DMS53 treated with DMSO at 0.1 percent for 48 hours (cell line): ENCODE measurements at regions not wholly inside any gene's neighbourhood (a gene's known extent, or its start where the extent isn't known, plus 50 kb on each side); places are given as distances from the start of the nearest gene placed in this dataset.

ENCODE experiments used
- DNase-seq: peaks from one replicate; lab custom pipeline; 2025; ENCODE audit not compliant: unreplicated experiment; lab: John Stamatoyannopoulos, UW

DNA sequence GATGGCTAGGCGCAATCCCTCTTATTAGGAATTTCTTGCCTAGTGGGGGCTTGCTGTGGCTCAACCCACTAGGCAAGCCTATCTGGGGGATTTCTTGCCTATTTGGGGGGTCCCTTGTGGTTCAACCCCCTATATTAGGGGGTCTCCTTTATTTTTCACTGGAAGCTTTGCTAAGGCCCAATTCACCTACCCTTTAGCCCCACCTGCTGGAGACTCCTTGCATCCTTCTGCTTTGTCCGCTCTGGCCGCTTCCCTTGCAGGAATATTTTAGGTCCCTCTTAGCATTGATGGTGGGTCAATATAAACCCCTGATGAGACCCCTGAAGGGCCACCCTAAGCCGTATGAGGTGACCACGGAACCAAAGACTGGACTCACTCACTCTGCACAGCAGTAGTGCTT lies 1552.1 kb downstream of the AACS start:
- DNase-seq: no peak

DNA sequence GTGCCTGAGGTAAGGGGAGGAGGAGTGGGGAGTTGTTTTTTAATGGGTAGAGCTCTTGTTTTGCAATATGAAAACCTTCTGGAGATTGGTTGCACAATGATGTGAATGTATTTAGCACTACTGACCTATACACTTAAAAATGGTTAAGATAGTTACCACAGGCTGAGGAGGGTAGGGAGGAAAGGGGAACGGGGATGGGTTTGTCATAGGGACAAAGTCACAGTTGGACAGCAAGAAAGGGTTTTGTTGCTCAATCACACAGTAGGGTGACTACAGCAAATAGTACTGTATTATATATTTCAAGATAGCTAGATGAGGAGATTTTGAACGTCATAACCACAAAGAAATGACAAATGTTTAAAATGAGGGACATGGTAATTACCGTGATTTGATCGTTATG lies 1562.4 kb downstream of the AACS start:
- no peak for DNase-seq

DNA sequence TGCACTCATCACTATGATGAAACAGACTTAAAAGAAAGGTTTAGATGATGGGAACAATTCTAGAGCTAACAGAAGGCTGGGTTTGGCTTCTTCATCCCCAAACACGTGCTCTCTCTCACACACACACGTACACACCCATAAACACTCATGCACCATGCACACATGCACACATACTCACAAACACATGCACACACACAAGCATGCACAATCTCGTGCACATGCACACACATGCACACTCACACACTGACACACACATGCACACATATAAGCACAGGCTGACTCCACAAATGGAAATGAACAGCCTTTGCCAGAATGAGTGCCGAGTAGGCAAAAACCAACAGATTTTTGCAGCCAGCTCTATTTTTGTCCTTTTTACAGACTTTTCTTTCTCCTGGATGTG lies 1571.6 kb downstream of the AACS start:
- DNase-seq: no peak

DNA sequence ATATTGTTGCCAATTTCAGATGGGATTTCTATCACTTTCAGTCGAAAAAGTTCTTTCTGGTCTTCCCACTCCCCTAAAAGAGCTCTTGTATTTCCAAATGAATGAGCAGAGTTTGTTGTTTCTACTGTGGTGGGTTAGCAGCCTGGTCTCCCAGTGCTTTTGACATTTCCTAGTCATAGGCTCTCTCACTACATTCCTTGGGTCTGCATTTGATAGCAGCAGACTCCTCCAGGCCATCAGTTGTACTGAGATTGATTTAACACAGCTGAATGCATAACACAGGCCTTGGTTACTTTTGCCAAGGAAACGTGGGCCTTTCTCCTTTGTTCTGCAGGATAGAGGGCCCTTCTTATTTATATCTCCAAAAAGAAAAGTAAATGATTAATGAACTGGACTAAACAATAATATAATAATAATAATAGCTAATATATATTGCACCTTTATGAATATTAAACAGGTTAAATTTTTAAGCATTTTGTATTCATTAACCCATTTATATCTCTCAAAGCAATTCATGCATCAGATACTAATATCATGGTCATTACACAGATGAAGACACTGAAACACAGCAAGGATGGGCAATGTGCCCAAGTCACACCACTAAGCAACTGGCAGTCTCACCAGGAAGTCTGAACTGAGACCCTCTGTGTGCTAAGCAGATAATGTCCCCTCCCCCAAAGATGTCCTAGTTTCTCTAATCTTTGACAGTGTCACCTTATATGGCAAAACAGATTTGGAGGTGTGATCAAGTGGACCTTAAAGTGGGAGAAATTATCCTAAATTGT lies 1579.2 kb downstream of the AACS start:
- no peak for DNase-seq

GRCh38 chr12:126648074-126648473 lies 1582.8 kb downstream of the AACS start:
- DNase-seq: no peak

GRCh38 chr12:126651133-126651532 lies 1585.9 kb downstream of the AACS start:
- DNase-seq: no peak

DNA sequence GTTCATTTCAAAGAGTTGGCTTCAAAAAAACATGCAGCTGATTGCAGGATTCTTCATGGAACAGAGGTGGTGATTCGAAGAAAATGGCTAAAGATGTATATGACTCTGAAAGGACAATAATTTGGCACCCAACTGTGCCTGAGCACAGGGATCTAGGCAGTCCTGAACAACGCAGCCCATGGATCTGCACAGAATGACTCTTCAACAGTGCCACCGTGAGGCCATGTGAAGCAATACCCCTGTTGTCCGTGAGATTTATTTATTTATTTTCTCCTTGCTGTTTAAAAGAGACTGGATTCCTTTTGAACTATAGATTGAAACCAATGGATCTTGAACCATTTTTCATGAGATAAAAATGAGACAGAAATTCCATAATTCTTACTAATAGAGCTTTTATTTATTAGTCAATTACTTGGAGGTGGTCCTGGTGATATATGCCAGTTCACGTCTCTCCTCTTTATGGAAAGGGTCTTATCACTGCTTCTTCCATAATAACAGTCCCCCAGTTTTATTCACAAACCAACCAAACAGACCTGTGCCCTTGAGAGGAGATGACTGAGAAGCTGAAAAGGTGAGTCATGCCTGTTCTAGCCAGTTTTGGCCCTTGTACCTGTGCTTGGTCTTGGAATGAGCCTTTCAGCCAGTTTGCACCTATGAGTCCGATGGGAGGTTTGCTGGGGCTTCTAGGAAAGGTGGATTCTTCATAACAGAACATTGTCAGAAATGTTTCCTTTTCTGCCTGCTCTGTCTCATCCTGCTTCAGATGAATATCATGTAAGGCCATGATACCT lies 1598.3 kb downstream of the AACS start:
- peak; percentile 9 for DNase-seq

- no peak for DNase-seq
Observed at GRCh38 chr12:126667339-126667738, 1599.6 kb upstream of the TMEM132C start.

- no peak for DNase-seq
Observed at GRCh38 chr12:126668538-126668937, 1598.4 kb upstream of the TMEM132C start.

DNA sequence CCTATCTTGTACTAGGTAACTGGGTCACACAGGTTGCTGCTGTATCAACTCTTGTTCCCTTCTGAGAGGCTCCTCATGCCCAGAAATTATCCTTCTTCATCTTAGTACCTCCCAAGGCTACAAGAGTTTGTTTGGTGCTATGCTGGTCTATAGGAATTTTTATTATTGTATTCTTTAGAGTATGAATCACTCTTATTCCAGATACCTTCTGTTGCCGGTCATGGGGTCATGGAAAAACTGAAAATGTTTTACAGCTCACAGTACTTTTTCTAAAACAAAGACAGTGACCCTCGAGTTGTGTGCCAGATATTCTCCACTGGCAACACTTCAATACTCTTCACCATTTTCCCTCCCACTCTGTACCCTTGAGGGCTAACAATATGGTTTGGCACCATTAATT lies 1598.0 kb upstream of the TMEM132C start:
- DNase-seq: no peak

GRCh38 chr12:126676434-126676833 lies 1590.5 kb upstream of the TMEM132C start:
- DNase-seq: no peak

DNA sequence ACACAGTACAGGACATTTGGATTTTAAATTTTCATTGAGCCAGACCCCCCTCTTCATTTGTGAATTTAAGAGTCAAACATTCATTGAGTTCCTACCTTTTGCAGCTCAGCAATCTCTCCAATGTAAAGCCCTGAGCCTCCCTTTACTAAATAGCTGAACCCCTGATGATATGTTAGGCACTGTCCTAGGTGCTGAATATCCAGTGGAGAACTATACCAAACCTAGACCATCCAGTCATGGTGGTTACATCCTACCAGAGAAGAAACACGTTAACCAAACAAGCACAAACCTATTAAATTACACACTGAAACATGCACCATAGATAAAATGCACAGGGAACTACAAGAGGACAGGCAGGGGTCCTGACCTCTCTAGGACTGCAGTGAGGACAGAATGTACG lies 1585.3 kb upstream of the TMEM132C start:
- DNase-seq: no peak

- no peak for DNase-seq
Observed at GRCh38 chr12:126684703-126685102, 1582.3 kb upstream of the TMEM132C start.

- DNase-seq: no peak
Observed at GRCh38 chr12:126685636-126686035, 1581.3 kb upstream of the TMEM132C start.

- DNase-seq: no peak
Observed at GRCh38 chr12:126688556-126688955, 1578.4 kb upstream of the TMEM132C start.

GRCh38 chr12:126700096-126700495 lies 1566.9 kb upstream of the TMEM132C start:
- no peak for DNase-seq

GRCh38 chr12:126704609-126705008 lies 1562.4 kb upstream of the TMEM132C start:
- no peak for DNase-seq

DNA sequence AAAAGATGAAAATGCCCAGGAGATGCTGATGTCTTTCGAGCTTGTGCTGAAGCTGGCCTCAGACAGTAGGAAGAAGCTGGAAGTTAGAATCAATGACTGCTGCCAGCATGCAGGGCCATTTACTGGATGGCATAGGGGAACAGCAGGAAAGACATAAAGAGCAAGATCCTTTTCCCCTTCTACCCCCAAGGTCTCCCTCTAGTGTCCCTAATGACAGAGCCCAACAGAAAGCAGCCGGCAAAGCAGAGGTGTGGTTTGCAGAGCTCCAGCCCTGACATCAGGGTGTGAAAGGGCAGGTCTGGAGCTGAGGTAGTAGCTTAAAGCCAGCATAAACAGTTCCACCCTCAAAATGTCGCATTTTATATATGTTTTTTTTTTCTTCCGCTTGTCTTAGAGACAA lies 1560.7 kb upstream of the TMEM132C start:
- no peak for DNase-seq

DNA sequence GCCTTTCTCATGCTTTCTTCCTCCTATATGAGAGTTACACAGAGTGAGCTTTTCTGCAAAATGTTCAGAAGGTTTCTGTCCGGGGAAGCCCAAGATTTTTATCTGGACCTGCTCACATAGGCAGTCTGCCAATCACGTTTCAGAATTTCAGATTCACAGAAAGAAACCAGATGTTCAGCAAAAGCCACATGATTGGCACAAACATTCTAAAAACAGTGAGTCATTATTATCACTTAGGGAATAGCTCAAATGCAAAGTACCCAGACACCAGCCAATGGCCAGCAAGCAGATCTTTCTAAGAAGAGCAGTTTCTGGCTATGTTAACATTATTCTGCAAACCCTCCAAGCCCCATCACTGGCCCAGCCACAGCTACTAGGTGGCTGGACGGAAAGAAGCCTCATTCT lies 1558.5 kb upstream of the TMEM132C start:
- no peak for DNase-seq

- DNase-seq: no peak
Observed at GRCh38 chr12:126718365-126718764, 1548.6 kb upstream of the TMEM132C start.

- no peak for DNase-seq
Observed at GRCh38 chr12:126719912-126720705, 1546.9 kb upstream of the TMEM132C start.
